Left lung (tissue), 4 donors: ENCODE measurements at regions not wholly inside any gene's neighbourhood (a gene's known extent, or its start where the extent isn't known, plus 50 kb on each side); places are given as distances from the start of the nearest gene placed in this dataset.

ENCODE experiments used
- ATAC-seq: fragments of 200-7000 bp; cut with Tn5 transposase; one replicate; pipeline ENCODE4 v1.9.1; 2020; ENCODE audit warnings: moderate library complexity
- DNase-seq, 4 donors: peaks; one replicate each; pipeline ENCODE4 v3.0.0-alpha.2; 2013 to 2020
- H3K27ac ChIP-seq, 2 donors: fragments of 200-600 bp; sonication (generic) in 1 of 2; one replicate each; pipeline versions ENCODE4 v1.5.0 to v1.8.0; 2020 to 2021
- H3K27me3 ChIP-seq, 2 donors: fragments of 200-600 bp; sonication (generic) in 1 of 2; one replicate each; pipeline versions ENCODE4 v1.5.0 to v1.8.0; 2020 to 2021
- H3K36me3 ChIP-seq, 2 donors: fragments of 200-600 bp; sonication (generic) in 1 of 2; one replicate each; pipeline versions ENCODE4 v1.5.0 to v1.8.0; 2020 to 2021
- H3K4me1 ChIP-seq, 2 donors: fragments of 200-600 bp; one replicate each; pipeline ENCODE4 v1.8.0; 2021
- H3K4me3 ChIP-seq, 2 donors: fragments of 200-600 bp; sonication (generic) in 1 of 2; one replicate each; pipeline versions ENCODE4 v1.5.0 to v1.8.0; 2020 to 2021; ENCODE audit warnings: mild to moderate bottlenecking in 1 of 2
- H3K9me3 ChIP-seq, 2 donors: fragments of 200-600 bp; sonication (generic) in 1 of 2; one replicate each; pipeline versions ENCODE4 v1.5.0 to v1.8.0; 2020 to 2021
- intact Hi-C, 2 donors: fragments of 100-400 bp; cut with DNase I; formaldehyde crosslinking; loops; one replicate each; pipeline versions ENCODE4 v1.11.2 to v1.14.2; 2022
- TF ChIP-seq, protein P1 (sequence below), 2 donors: fragments of 200-600 bp; sonication (generic) in 1 of 2; IDR thresholded peaks; one replicate each; pipeline versions ENCODE4 v1.5.0 to v1.8.0; 2021; ENCODE audit warnings: antibody characterized with exemption in 2 of 2
- donor health status: DM: no; HTN: yes; CAD: no.
- donor health status: DM: no; HTN: no; CAD: no.

DNA sequence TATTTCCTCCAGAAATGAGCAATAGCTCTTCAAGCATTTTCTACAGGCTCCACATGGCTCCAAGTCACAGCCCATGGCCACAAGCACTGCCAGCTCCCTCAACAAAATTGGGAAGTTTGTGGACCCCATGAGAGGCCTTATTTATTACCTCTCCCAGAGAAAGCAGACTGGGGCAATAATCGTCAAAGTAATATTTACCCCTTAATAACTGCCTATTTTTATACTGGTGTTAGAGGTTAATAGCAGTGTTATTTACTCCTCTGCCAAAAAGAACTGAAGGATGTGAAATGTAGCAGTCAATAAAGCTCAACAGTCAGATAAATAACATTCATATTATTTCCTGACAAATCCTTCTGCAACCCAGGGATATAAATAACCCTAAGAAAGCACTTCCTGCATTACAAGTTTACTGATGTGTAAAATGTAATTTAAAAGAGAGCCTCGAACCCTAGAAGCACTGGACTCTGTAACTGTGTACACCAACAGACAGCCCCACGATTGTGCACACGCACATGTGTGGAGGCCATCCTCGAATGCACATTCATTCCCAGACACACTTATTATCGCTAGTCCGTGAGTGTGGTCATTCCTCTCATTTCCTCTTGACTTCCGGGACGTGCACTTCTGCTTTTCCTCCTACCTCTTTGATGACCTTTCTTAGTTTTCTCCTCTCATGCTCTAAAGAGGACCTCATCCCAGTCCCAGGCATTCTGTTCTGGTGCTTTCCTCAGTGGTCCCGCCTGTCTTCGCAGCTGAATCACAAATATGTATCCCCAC, 157.4 kb downstream of the EVX1 start:
- TF ChIP-seq, protein P1, sequence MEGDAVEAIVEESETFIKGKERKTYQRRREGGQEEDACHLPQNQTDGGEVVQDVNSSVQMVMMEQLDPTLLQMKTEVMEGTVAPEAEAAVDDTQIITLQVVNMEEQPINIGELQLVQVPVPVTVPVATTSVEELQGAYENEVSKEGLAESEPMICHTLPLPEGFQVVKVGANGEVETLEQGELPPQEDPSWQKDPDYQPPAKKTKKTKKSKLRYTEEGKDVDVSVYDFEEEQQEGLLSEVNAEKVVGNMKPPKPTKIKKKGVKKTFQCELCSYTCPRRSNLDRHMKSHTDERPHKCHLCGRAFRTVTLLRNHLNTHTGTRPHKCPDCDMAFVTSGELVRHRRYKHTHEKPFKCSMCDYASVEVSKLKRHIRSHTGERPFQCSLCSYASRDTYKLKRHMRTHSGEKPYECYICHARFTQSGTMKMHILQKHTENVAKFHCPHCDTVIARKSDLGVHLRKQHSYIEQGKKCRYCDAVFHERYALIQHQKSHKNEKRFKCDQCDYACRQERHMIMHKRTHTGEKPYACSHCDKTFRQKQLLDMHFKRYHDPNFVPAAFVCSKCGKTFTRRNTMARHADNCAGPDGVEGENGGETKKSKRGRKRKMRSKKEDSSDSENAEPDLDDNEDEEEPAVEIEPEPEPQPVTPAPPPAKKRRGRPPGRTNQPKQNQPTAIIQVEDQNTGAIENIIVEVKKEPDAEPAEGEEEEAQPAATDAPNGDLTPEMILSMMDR (IDR thresholded peaks at IDR 0.05) = no peak
- H3K36me3 ChIP-seq = no peaks in the 10 kb centered on the region
- no peaks in the 10 kb centered on the region for H3K9me3 ChIP-seq
- DNase-seq (no peak), ATAC-seq (no peak)
- no peaks in the 10 kb centered on the region for H3K4me1 ChIP-seq
- no peaks in the 10 kb centered on the region for H3K27me3 ChIP-seq
- intact Hi-C loops = no loop called here
- H3K27ac ChIP-seq = no peak overlapping the region
- H3K4me3 ChIP-seq = no peak overlapping the region

DNA sequence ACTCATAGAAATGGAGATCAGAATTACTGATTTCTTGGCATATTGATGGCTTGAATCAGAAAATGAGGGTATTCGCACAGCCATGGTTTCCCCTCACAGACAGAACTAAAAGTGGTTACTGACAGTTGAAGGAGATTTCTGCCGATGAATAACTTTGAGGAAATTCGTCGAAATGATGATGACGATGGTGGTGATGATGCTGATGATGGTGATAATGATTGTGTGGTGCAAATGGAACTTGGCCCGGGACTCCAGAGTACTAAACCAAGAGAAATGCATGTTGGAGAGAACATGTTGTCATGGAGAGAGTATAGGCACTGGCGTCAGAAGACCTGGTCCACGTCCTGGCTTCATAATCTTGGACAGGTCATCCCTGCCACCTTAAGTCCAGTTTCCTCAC, 163.2 kb downstream of the EVX1 start:
- no peaks in the 10 kb centered on the region for H3K9me3 ChIP-seq
- no peak overlapping the region for H3K4me3 ChIP-seq
- ATAC-seq = no peak
- no peaks in the 10 kb centered on the region for H3K4me1 ChIP-seq
- H3K27me3 ChIP-seq = no peaks in the 10 kb centered on the region
- H3K36me3 ChIP-seq = no peaks in the 10 kb centered on the region
- intact Hi-C loops = no loop called here
- H3K27ac ChIP-seq = no peak overlapping the region
- TF ChIP-seq, protein P1 (IDR thresholded peaks at IDR 0.05) = no peak
- no peak for DNase-seq

DNA sequence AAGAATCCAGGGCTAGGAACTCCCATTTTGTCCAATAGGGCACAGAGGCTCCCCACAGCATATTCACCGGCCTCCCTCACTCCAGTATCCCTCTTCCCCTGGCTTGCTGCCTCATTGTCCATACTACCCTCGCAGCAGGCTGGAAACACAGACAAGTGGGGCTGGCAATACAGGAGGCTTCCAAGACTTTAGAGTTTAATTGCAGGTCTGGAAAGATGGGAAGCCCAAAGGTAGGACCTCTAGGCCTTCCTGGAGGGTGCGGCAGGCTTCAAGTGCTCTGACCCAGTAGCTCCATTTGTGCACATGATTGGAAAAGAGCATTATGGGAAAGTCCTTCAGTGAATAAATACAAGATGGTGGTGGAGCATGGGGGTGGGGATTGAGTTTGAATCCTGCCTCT, 166.7 kb downstream of the EVX1 start:
- DNase-seq (no peak), ATAC-seq (no peak)
- Histone ChIP-seq H3K4me1 (no peaks in the 10 kb centered on the region), H3K9me3 (no peaks in the 10 kb centered on the region), H3K27me3 (no peaks in the 10 kb centered on the region), H3K36me3 (no peaks in the 10 kb centered on the region), H3K27ac (no peak overlapping the region), H3K4me3 (no peak overlapping the region)
- intact Hi-C loops = no loop called here
- TF ChIP-seq, protein P1 (IDR thresholded peaks at IDR 0.05) = no peak

DNA sequence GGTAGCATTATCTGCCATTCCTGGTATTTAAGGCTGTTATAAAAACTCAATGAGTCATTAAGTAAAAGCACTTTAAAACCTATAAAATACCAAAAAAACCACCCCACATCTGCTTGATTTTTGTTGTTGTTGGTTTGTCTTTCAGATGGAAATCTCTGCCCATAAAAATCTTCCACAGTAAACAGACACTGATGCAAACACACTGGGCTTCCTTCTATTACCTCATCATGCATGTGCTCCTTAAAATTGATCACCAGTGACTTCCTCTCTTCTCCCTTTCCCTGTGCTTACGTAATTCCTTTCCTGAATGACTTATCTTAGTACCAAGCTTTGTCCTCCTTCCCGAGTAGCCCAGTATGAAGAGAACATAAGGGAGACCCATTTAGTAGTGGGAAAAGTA, 167.2 kb downstream of the EVX1 start:
- no peak overlapping the region for H3K27ac ChIP-seq
- H3K9me3 ChIP-seq = no peaks in the 10 kb centered on the region
- H3K36me3 ChIP-seq = no peaks in the 10 kb centered on the region
- DNase-seq = no peak
- H3K4me1 ChIP-seq = no peaks in the 10 kb centered on the region
- H3K4me3 ChIP-seq = no peak overlapping the region
- intact Hi-C loops = no loop called here
- TF ChIP-seq, protein P1 (IDR thresholded peaks at IDR 0.05) = no peak
- no peak for ATAC-seq
- no peaks in the 10 kb centered on the region for H3K27me3 ChIP-seq

DNA sequence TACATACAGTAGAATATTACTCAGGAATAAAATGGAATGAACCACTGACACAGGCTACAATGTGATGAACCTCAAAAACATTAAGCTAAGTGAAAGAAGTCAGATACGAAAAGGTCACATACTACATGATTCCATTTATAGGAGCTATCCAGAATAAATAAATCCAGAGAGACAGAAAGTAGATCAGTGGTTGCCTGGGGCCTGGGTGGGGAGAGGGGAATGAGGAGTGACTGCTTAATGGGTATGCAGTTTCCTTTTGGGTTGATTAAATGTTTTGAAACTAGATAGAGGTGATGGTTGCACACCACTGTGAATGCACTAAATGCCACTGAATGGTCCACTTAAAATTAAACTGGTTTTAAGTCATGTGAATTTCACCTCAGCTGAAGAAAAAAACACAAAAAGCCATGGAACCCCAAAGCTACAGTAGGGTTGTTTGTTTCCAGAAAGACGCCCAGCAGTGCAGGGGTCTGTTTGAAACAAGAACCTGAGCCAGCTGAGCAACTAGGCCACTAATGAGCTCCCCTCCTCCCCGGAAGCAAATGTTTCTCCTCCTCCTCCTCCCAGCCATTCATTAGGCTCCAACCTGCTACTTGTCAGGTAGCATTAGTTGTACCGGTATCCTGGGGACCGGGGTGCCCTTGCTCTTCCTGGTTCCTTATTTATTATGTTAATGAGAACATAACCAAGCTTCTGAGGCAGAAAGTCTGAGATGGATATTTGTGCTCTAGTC, 168.4 kb downstream of the EVX1 start:
- H3K27ac ChIP-seq = no peak overlapping the region
- ATAC-seq = no peak
- H3K27me3 ChIP-seq = no peaks in the 10 kb centered on the region
- H3K9me3 ChIP-seq = no peaks in the 10 kb centered on the region
- DNase-seq = no peak
- no peaks in the 10 kb centered on the region for H3K36me3 ChIP-seq
- TF ChIP-seq, protein P1 (IDR thresholded peaks at IDR 0.05) = no peak
- H3K4me1 ChIP-seq = no peaks in the 10 kb centered on the region
- no peak overlapping the region for H3K4me3 ChIP-seq
- intact Hi-C loops = no loop called here
